CD4-positive, alpha-beta T cell (primary cell): ENCODE measurements at regions not wholly inside any gene's neighbourhood (a gene's known extent, or its start where the extent isn't known, plus 50 kb on each side); places are given as distances from the start of the nearest gene placed in this dataset.

Experiments
- ATAC-seq: fragments of 200-7000 bp; cut with Tn5 transposase; one replicate; pipeline ENCODE4 v1.10.0; 2022; ENCODE audit warnings: mild to moderate bottlenecking; ENCODE audit not compliant: poor library complexity
- CTCF ChIA-PET: fragments of 350-600 bp; sonication (Branson Sonifier 250); formaldehyde crosslinking; loops from one replicate; lab custom pipeline; 2021; ENCODE audit warnings: antibody characterized with exemption, inconsistent platforms; lab: Charles Lee
- POLR2A ChIA-PET: fragments of 350-600 bp; sonication (Branson Sonifier 250); formaldehyde crosslinking; loops from one replicate; lab custom pipeline; 2021; ENCODE audit warnings: antibody characterized with exemption, inconsistent platforms; lab: Charles Lee
- DNase-seq, 14 experiments: peaks; one replicate each; pipeline ENCODE4 v3.0.0-alpha.2; 2013 to 2020; ENCODE audit warnings: mixed read lengths in 2 of 14
- H3K27ac ChIP-seq, 2 donors: one replicate each; pipeline versions ENCODE4 v1.5.1 to v1.7.0; 2013; ENCODE audit warnings: low read length in 2 of 2, low read depth in 1 of 2, mild to moderate bottlenecking in 1 of 2
- H3K27me3 ChIP-seq, 2 experiments: 1 replicate in 1 of 2; 2 replicates in 1 of 2; pipeline versions ENCODE4 v1.6.1 to v1.7.0; 2013; ENCODE audit warnings: low read length in 2 of 2, control low read depth in 1 of 2, mild to moderate bottlenecking in 1 of 2, moderate library complexity in 1 of 2; ENCODE audit not compliant: insufficient read depth in 2 of 2, control insufficient read depth in 1 of 2
- H3K36me3 ChIP-seq: one replicate; pipeline ENCODE4 v1.6.1; 2013; ENCODE audit warnings: low read length, control low read depth; ENCODE audit not compliant: insufficient read depth
- H3K4me1 ChIP-seq: one replicate; pipeline ENCODE4 v1.6.1; 2013; ENCODE audit warnings: low read length, control low read depth; ENCODE audit not compliant: insufficient read depth
- H3K4me3 ChIP-seq: one replicate; pipeline ENCODE4 v1.5.1; 2013; ENCODE audit warnings: mild to moderate bottlenecking, low read length, moderate library complexity
- H3K9me3 ChIP-seq, 2 experiments: 1 replicate in 1 of 2; 2 replicates in 1 of 2; pipeline versions ENCODE4 v1.6.1 to v1.7.0; 2013; ENCODE audit warnings: low read length in 2 of 2, mild to moderate bottlenecking in 2 of 2, control low read depth in 1 of 2, moderate library complexity in 1 of 2; ENCODE audit not compliant: control insufficient read depth in 1 of 2, insufficient read depth in 1 of 2
- H3K27ac Mint-ChIP-seq: one replicate; pipeline ENCODE4 v1.8.0; 2020; ENCODE audit warnings: mixed read lengths
- H3K27me3 Mint-ChIP-seq: one replicate; pipeline ENCODE4 v1.8.0; 2021; ENCODE audit warnings: mixed read lengths
- H3K36me3 Mint-ChIP-seq: one replicate; pipeline ENCODE4 v1.8.0; 2021; ENCODE audit warnings: low read depth, mixed read lengths
- H3K4me1 Mint-ChIP-seq: one replicate; pipeline ENCODE4 v1.8.0; 2021; ENCODE audit warnings: low read depth, mixed read lengths
- H3K4me3 Mint-ChIP-seq: one replicate; pipeline ENCODE4 v1.8.0; 2020; ENCODE audit warnings: mild to moderate bottlenecking, mixed read lengths
- H3K9me3 Mint-ChIP-seq: one replicate; pipeline ENCODE4 v1.8.0; 2020; ENCODE audit warnings: mixed read lengths
- CTCF ChIP-seq: fragments of 200-600 bp; IDR thresholded peaks from one replicate; pipeline ENCODE4 v1.8.0; 2022; ENCODE audit warnings: antibody characterized with exemption, mild to moderate bottlenecking
- intact Hi-C, 2 experiments: fragments of 100-400 bp; cut with DNase I in 1 of 2; cut with micrococcal nuclease in 1 of 2; formaldehyde crosslinking; loops; one replicate each; pipeline versions ENCODE4 v1.15.1 to v1.9.0; 2023 to 2025; cut with DNase I, micrococcal nuclease

- no peaks in the 10 kb centered on the region for H3K27me3 Mint-ChIP-seq
- no peak for TF ChIP-seq CTCF
- Histone ChIP-seq H3K9me3 (no peaks in the 10 kb centered on the region), H3K4me1 (no peaks in the 10 kb centered on the region), H3K4me3 (no peak overlapping the region), H3K27me3 (peaks cover 0 to 4% of the 10 kb centered on the region in 2 experiments), H3K27ac (no peak overlapping the region), H3K36me3 (no peaks in the 10 kb centered on the region)
- ATAC-seq (no peak), DNase-seq (no peak)
- no peak overlapping the region for H3K4me3 Mint-ChIP-seq
- no peaks in the 10 kb centered on the region for H3K9me3 Mint-ChIP-seq
- no peaks in the 10 kb centered on the region for H3K4me1 Mint-ChIP-seq
- intact Hi-C loops, result no loop called here
- no peak overlapping the region for H3K27ac Mint-ChIP-seq
- ChIA-PET POLR2A (no interaction called here), CTCF (no interaction called here)
- no peaks in the 10 kb centered on the region for H3K36me3 Mint-ChIP-seq
Observed at GRCh38 chr10:91024541-91024940, 103.7 kb upstream of the ANKRD1 start.

- Histone ChIP-seq H3K4me3 (no peak overlapping the region), H3K9me3 (no peaks in the 10 kb centered on the region), H3K36me3 (no peaks in the 10 kb centered on the region), H3K27me3 (no peaks in the 10 kb centered on the region), H3K4me1 (peaks cover 19% of the 10 kb centered on the region), H3K27ac (no peak overlapping the region)
- intact Hi-C loops, result loop anchor here in 1 of 2 experiments (10.0 kb wide), 1 partner anchor 122 kb away; no protein-coding TSS in a partner anchor
- CTCF ChIA-PET, result no interaction called here
- H3K36me3 Mint-ChIP-seq, result no peaks in the 10 kb centered on the region
- no peaks in the 10 kb centered on the region for H3K27me3 Mint-ChIP-seq
- DNase-seq (no peak), ATAC-seq (no peak)
- no peak overlapping the region for H3K27ac Mint-ChIP-seq
- no peak for TF ChIP-seq CTCF
- H3K4me3 Mint-ChIP-seq, result no peak overlapping the region
- H3K9me3 Mint-ChIP-seq, result peaks cover 2% of the 10 kb centered on the region
- POLR2A ChIA-PET, result interaction anchor here (2.6 kb wide), 1 partner anchor 130 kb away, joined by 20 read pairs; no protein-coding TSS in a partner anchor
- H3K4me1 Mint-ChIP-seq, result peaks cover 21% of the 10 kb centered on the region
Observed at GRCh38 chr10:91032611-91033206, 111.8 kb upstream of the ANKRD1 start.

GRCh38 chr10:91033324-91033950 lies 112.5 kb upstream of the ANKRD1 start:
- no peak for DNase-seq
- Histone ChIP-seq H3K4me1 (peaks cover 19% of the 10 kb centered on the region), H3K4me3 (no peak overlapping the region), H3K27me3 (no peaks in the 10 kb centered on the region), H3K9me3 (no peaks in the 10 kb centered on the region), H3K36me3 (no peaks in the 10 kb centered on the region), H3K27ac (peak overlapping the region; percentile 1 to 63)
- ChIA-PET POLR2A (interaction anchor here (2.6 kb wide), 1 partner anchor 129 kb away, joined by 20 read pairs; no protein-coding TSS in a partner anchor), CTCF (no interaction called here)
- no peak for ATAC-seq
- H3K4me1 Mint-ChIP-seq, result peaks cover 21% of the 10 kb centered on the region
- peaks cover 2% of the 10 kb centered on the region for H3K9me3 Mint-ChIP-seq
- no peaks in the 10 kb centered on the region for H3K36me3 Mint-ChIP-seq
- no peak overlapping the region for H3K4me3 Mint-ChIP-seq
- H3K27ac Mint-ChIP-seq, result peak overlapping the region; percentile 69
- intact Hi-C loops, result loop anchor here in 1 of 2 experiments (10.0 kb wide), 1 partner anchor 121 kb away; no protein-coding TSS in a partner anchor
- no peak for TF ChIP-seq CTCF
- no peaks in the 10 kb centered on the region for H3K27me3 Mint-ChIP-seq
